HepG2 (cell line): ENCODE measurements at regions not wholly inside any gene's neighbourhood (a gene's known extent, or its start where the extent isn't known, plus 50 kb on each side); places are given as distances from the start of the nearest gene placed in this dataset.

Experiments
- ATAC-seq: fragments of 200-7000 bp; cut with Tn5 transposase; 3 replicates; pipeline ENCODE4 v1.9.1; 2020; ENCODE audit warnings: mild to moderate bottlenecking, moderate library complexity
- BruUV-seq: library from RNA; stranded (reverse); fragments of 400-500 nt; replicated peaks from 2 replicates; lab custom pipeline; 2021; lab: Mats Ljungman, UMichigan
- CTCF ChIA-PET: fragments of 300-600 bp; formaldehyde crosslinking; extraction: SDS; loops from one replicate; lab custom pipeline; 2021; ENCODE audit warnings: low total read pairs, inconsistent platforms, low intra/inter-chr PET ratio; lab: Yijun Ruan, JAX
- POLR2A ChIA-PET: fragments of 350-600 bp; sonication (Branson Sonifier 250); formaldehyde crosslinking; loops from one replicate; lab custom pipeline; 2020; ENCODE audit warnings: antibody characterized with exemption, inconsistent platforms; lab: Yijun Ruan, JAX
- DNase-seq: peaks from one replicate; pipeline ENCODE4 v3.0.0-alpha.2; 2015; ENCODE audit warnings: low spot score
- FAIRE-seq: peaks from 3 replicates; lab custom pipeline; 2011; peaks lifted over from hg19 to GRCh38; lab: Jason Lieb, UNC
- H2AFZ ChIP-seq: one replicate; pipeline ENCODE4 v1.6.1; 2011; ENCODE audit warnings: low read length, inconsistent platforms
- H3K27ac ChIP-seq: fragments of 300-600 bp; 3 replicates; pipeline ENCODE4 v1.8.0; 2011; ENCODE audit warnings: mixed run types, mild to moderate bottlenecking, mixed read lengths, low read length, inconsistent platforms; ENCODE audit not compliant: insufficient read depth; ENCODE audit errors: extremely low read length
- H3K27me3 ChIP-seq, 2 experiments: fragments of 200-600 bp in 1 of 2; 2 replicates in 1 of 2; 3 replicates in 1 of 2; pipeline versions ENCODE4 v1.6.0 to v1.8.0; 2011; ENCODE audit warnings: low read length in 2 of 2, mild to moderate bottlenecking in 2 of 2, moderate library complexity in 2 of 2, inconsistent platforms in 1 of 2; ENCODE audit not compliant: insufficient read depth in 2 of 2, control insufficient read depth in 1 of 2
- H3K36me3 ChIP-seq, 2 experiments: fragments of 200-600 bp in 1 of 2; replicated peaks in 1 of 2; 2 replicates in 1 of 2; 3 replicates in 1 of 2; pipeline versions ENCODE4 v1.5.1 to v1.8.0; 2011; ENCODE audit warnings: low read length in 2 of 2, inconsistent platforms in 1 of 2; ENCODE audit not compliant: insufficient read depth in 2 of 2, control insufficient read depth in 1 of 2
- H3K4me1 ChIP-seq: 2 replicates; pipeline ENCODE4 v1.5.1; 2012; ENCODE audit warnings: low read length, inconsistent platforms; ENCODE audit not compliant: insufficient read depth
- H3K4me2 ChIP-seq: 2 replicates; pipeline ENCODE4 v1.6.0; 2011; ENCODE audit warnings: low read depth, low read length, inconsistent platforms
- H3K4me3 ChIP-seq, 3 experiments: fragments of 200-600 bp in 1 of 3; sonication (generic), shearing (Covaris generic) in 1 of 3; replicated peaks in 1 of 3; 2 replicates each; pipeline ENCODE4 v1.5.1; 2011 to 2016; ENCODE audit warnings: low read length in 3 of 3, inconsistent platforms in 2 of 3, low read depth in 2 of 3, mild to moderate bottlenecking in 2 of 3, control low read depth in 1 of 3, mixed read lengths in 1 of 3; ENCODE audit not compliant: insufficient read depth in 1 of 3
- H3K79me2 ChIP-seq: one replicate; pipeline ENCODE4 v1.6.1; 2011; ENCODE audit warnings: low read length, inconsistent platforms; ENCODE audit not compliant: insufficient read depth
- H3K9ac ChIP-seq: 2 replicates; pipeline ENCODE4 v1.6.0; 2011; ENCODE audit warnings: mild to moderate bottlenecking, low read depth, low read length, inconsistent platforms; ENCODE audit not compliant: insufficient read depth
- H3K9me3 ChIP-seq: 2 replicates; pipeline ENCODE4 v1.5.1; 2012; ENCODE audit warnings: mild to moderate bottlenecking, low read length
- H4K20me1 ChIP-seq: 2 replicates; pipeline ENCODE4 v1.6.0; 2011; ENCODE audit warnings: inconsistent platforms, mild to moderate bottlenecking, low read length, moderate library complexity; ENCODE audit not compliant: insufficient read depth
- AKNA ChIP-seq: sonication (generic); formaldehyde crosslinking; IDR thresholded peaks from 2 replicates; pipeline ENCODE4 v1.4.0; 2020; ENCODE audit warnings: missing genetic modification reagents, borderline replicate concordance
- ARNT2 ChIP-seq: sonication (generic); formaldehyde crosslinking; IDR thresholded peaks from 2 replicates; pipeline ENCODE4 v1.8.0; 2022; ENCODE audit warnings: mild to moderate bottlenecking, low read depth, missing genetic modification reagents, moderate library complexity
- ATF7 ChIP-seq, 2 experiments: fragments of 450-650 bp in 1 of 2; sonication (generic) in 1 of 2; formaldehyde crosslinking in 1 of 2; IDR thresholded peaks; 2 replicates each; pipeline versions ENCODE4 v1.4.0 to v1.6.1; 2016 to 2020; ENCODE audit warnings: antibody characterized with exemption in 1 of 2, mild to moderate bottlenecking in 1 of 2, missing genetic modification reagents in 1 of 2
- BCL3 ChIP-seq: sonication (generic); formaldehyde crosslinking; IDR thresholded peaks from 2 replicates; pipeline ENCODE4 v1.5.1; 2020; ENCODE audit warnings: mild to moderate bottlenecking, missing genetic modification reagents, moderate library complexity
- HMG20B ChIP-seq: conservative IDR thresholded peaks from 2 replicates; pipeline ENCODE4 v1.6.1; 2016; ENCODE audit warnings: missing genetic modification reagents, missing compliant biosample characterization
- JUND ChIP-seq: sonication (generic); formaldehyde crosslinking; IDR thresholded peaks from 2 replicates; pipeline ENCODE4 v1.8.0; 2022; ENCODE audit warnings: mild to moderate bottlenecking, missing genetic modification reagents
- MLLT10 ChIP-seq: sonication (generic); formaldehyde crosslinking; IDR thresholded peaks from 2 replicates; pipeline ENCODE4 v1.4.0; 2020; ENCODE audit warnings: missing genetic modification reagents
- MLXIP ChIP-seq: sonication (generic); formaldehyde crosslinking; IDR thresholded peaks from 2 replicates; pipeline ENCODE4 v1.9.0; 2021; ENCODE audit warnings: missing genetic modification reagents, borderline replicate concordance
- NFKBIZ ChIP-seq: IDR thresholded peaks from 2 replicates; pipeline ENCODE4 v1.6.1; 2018; ENCODE audit warnings: missing genetic modification reagents, missing compliant biosample characterization
- RXRA ChIP-seq: sonication (generic); formaldehyde crosslinking; IDR thresholded peaks from 2 replicates; pipeline ENCODE4 v1.5.1; 2020; ENCODE audit warnings: missing genetic modification reagents
- SP140L ChIP-seq: sonication (generic); formaldehyde crosslinking; IDR thresholded peaks from 2 replicates; pipeline ENCODE4 v1.4.0; 2020; ENCODE audit warnings: missing genetic modification reagents, borderline replicate concordance
- ZNF207 ChIP-seq: fragments of 450-650 bp; IDR thresholded peaks from 2 replicates; pipeline ENCODE4 v1.6.1; 2016; ENCODE audit warnings: antibody characterized with exemption, borderline replicate concordance
- ZNF274 ChIP-seq: sonication (generic); formaldehyde crosslinking; IDR thresholded peaks from 2 replicates; pipeline ENCODE4 v1.5.1; 2020; ENCODE audit warnings: mild to moderate bottlenecking, missing genetic modification reagents
- ZNF772 ChIP-seq: sonication (generic); formaldehyde crosslinking; IDR thresholded peaks from 2 replicates; pipeline ENCODE4 v1.5.0; 2020; ENCODE audit warnings: mild to moderate bottlenecking, missing genetic modification reagents
- WGBS: methylation state at CpG from one replicate; pipeline ENCODE4 v1.1.6; 2017; ENCODE audit warnings: low lambda C conversion rate; 5-methylcytosine and 5-hydroxymethylcytosine counted together
- in situ Hi-C: cut with HindIII; loops from 2 replicates; pipeline ENCODE4 v1.10.0; 2017; ENCODE audit warnings: low pct_unique_long_range_greater_than_20kb; ENCODE audit not compliant: extremely low pct_ligation_motif_present
- intact Hi-C: fragments of 100-400 bp; cut with micrococcal nuclease; formaldehyde crosslinking; loops from one replicate; pipeline ENCODE4 v1.10.0; 2022; ENCODE audit not compliant: unreplicated experiment

GRCh38 chr17:51442088-51442865, 181.9 kb downstream of the UTP18 start (continued):
- TF ChIP-seq ZNF274 (no peak), MLXIP (CRISPR knock-in tag) (no peak), NFKBIZ (CRISPR knock-in tag) (no peak), ZNF207 (no peak), RXRA (CRISPR knock-in tag) (no peak)

- Histone ChIP-seq H2AFZ (no peak overlapping the region), H3K36me3 (no peaks in the 10 kb centered on the region), H4K20me1 (no peaks in the 10 kb centered on the region), H3K27me3 (no peaks in the 10 kb centered on the region), H3K79me2 (no peaks in the 10 kb centered on the region), H3K9me3 (no peaks in the 10 kb centered on the region), H3K27ac (no peak overlapping the region), H3K4me1 (no peaks in the 10 kb centered on the region), H3K4me3 (no peak overlapping the region), H3K9ac (no peak overlapping the region), H3K4me2 (no peak overlapping the region)
- DNase-seq (no peak), ATAC-seq (no peak), FAIRE-seq (no peak)
- BruUV-seq = no TSS peak
- intact Hi-C loops (no loop called here), in situ Hi-C loops (no loop called here)
- POLR2A ChIA-PET = no interaction called here
- 3% methylated on average over 3 of the region's 3 CpGs for WGBS
- CTCF ChIA-PET = no interaction called here
- no peak for TF ChIP-seq ATF7 (IDR thresholded peaks at IDR 0.05)
- no peak for TF ChIP-seq ATF7 (CRISPR knock-in tag; IDR thresholded peaks at IDR 0.05)
- no peak for TF ChIP-seq MLLT10 (CRISPR knock-in tag)
- TF ChIP-seq ARNT2 = no peak
- TF ChIP-seq HMG20B (CRISPR knock-in tag) = no peak
- no peak for TF ChIP-seq BCL3 (CRISPR knock-in tag)
- TF ChIP-seq ZNF772 (CRISPR knock-in tag) = no peak
- no peak for TF ChIP-seq AKNA
- TF ChIP-seq JUND (CRISPR knock-in tag) = no peak
- TF ChIP-seq SP140L (CRISPR knock-in tag) = no peak
Observed at GRCh38 chr17:51443646-51444045, 183.3 kb downstream of the UTP18 start.
